HEK293 (cell line): ENCODE measurements at regions not wholly inside any gene's neighbourhood (a gene's known extent, or its start where the extent isn't known, plus 50 kb on each side); places are given as distances from the start of the nearest gene placed in this dataset.

ENCODE experiments used
- CTCF ChIA-PET: fragments of 350-600 bp; formaldehyde crosslinking; extraction: SDS; loops from one replicate; lab custom pipeline; 2021; ENCODE audit warnings: antibody characterized with exemption; lab: Yijun Ruan, JAX
- POLR2A ChIA-PET: fragments of 300-600 bp; formaldehyde crosslinking; extraction: SDS; loops from one replicate; lab custom pipeline; 2020; ENCODE audit warnings: antibody characterized with exemption, inconsistent platforms; lab: Yijun Ruan, JAX
- H3K27ac ChIP-seq: fragments of 200-500 bp; sonication (Bioruptor generic); 2 replicates; pipeline ENCODE4 v1.5.1; 2014; ENCODE audit warnings: low read depth, low read length, control low read depth, inconsistent platforms; ENCODE audit errors: extremely low read depth
- H3K36me3 ChIP-seq, 2 experiments: fragments of 200-500 bp in 1 of 2; sonication (Bioruptor generic) in 1 of 2; 1 replicate in 1 of 2; 2 replicates in 1 of 2; pipeline ENCODE4 v1.5.1; 2014 to 2017; ENCODE audit warnings: inconsistent platforms in 2 of 2, low read length in 2 of 2; ENCODE audit not compliant: control insufficient read depth in 2 of 2, insufficient read depth in 1 of 2
- H3K4me1 ChIP-seq: fragments of 200-500 bp; sonication (Bioruptor generic); 2 replicates; pipeline ENCODE4 v1.5.1; 2014; ENCODE audit warnings: mild to moderate bottlenecking, low read length, inconsistent platforms; ENCODE audit not compliant: control insufficient read depth, insufficient read depth
- H3K4me3 ChIP-seq: 2 replicates; pipeline ENCODE4 v1.5.1; 2011; ENCODE audit warnings: low read depth, mild to moderate bottlenecking, control low read depth, low read length, moderate library complexity
- H3K9me3 ChIP-seq: fragments of 200-500 bp; sonication (Bioruptor generic); 2 replicates; pipeline ENCODE4 v1.5.1; 2014; ENCODE audit warnings: low read depth, low read length, inconsistent platforms; ENCODE audit not compliant: control insufficient read depth, insufficient read depth
- BCL11A ChIP-seq: fragments of 450-650 bp; formaldehyde crosslinking; IDR thresholded peaks from 2 replicates; pipeline ENCODE4 v1.5.1; 2016; ENCODE audit warnings: low read depth, missing biosample characterization, missing genetic modification characterization
- GLI4 ChIP-seq: fragments of 450-650 bp; formaldehyde crosslinking; IDR thresholded peaks from 2 replicates; pipeline ENCODE4 v1.5.1; 2016; ENCODE audit warnings: missing biosample characterization, missing genetic modification characterization
- KLF1 ChIP-seq: fragments of 450-650 bp; formaldehyde crosslinking; IDR thresholded peaks from 2 replicates; pipeline ENCODE4 v1.5.1; 2016; ENCODE audit warnings: missing biosample characterization, missing genetic modification characterization
- MEIS1 ChIP-seq: sonication (generic); formaldehyde crosslinking; IDR thresholded peaks from 2 replicates; pipeline ENCODE4 v1.8.1; 2022; ENCODE audit warnings: missing genetic modification reagents, mild to moderate bottlenecking, borderline replicate concordance
- OSR2 ChIP-seq: fragments of 450-650 bp; formaldehyde crosslinking; IDR thresholded peaks from 2 replicates; pipeline ENCODE4 v1.5.1; 2016; ENCODE audit warnings: missing biosample characterization, missing genetic modification characterization
- OVOL3 ChIP-seq: fragments of 450-650 bp; formaldehyde crosslinking; IDR thresholded peaks from 2 replicates; pipeline ENCODE4 v1.5.1; 2016; ENCODE audit warnings: missing biosample characterization, missing genetic modification characterization
- REPIN1 ChIP-seq: fragments of 450-650 bp; formaldehyde crosslinking; IDR thresholded peaks from 2 replicates; pipeline ENCODE4 v1.5.1; 2017; ENCODE audit warnings: missing biosample characterization, missing genetic modification characterization, low read depth
- SP3 ChIP-seq: fragments of 450-650 bp; formaldehyde crosslinking; IDR thresholded peaks from 2 replicates; pipeline ENCODE4 v1.5.1; 2016; ENCODE audit warnings: missing biosample characterization, missing genetic modification characterization
- SP7 ChIP-seq: fragments of 450-650 bp; formaldehyde crosslinking; IDR thresholded peaks from 2 replicates; pipeline ENCODE4 v1.5.1; 2016; ENCODE audit warnings: missing biosample characterization, missing genetic modification characterization
- ZBTB20 ChIP-seq: fragments of 450-650 bp; formaldehyde crosslinking; IDR thresholded peaks from 2 replicates; pipeline ENCODE4 v1.5.1; 2016; ENCODE audit warnings: missing biosample characterization, missing genetic modification characterization
- ZNF10 ChIP-seq: fragments of 450-650 bp; formaldehyde crosslinking; IDR thresholded peaks from 2 replicates; pipeline ENCODE4 v1.5.1; 2017; ENCODE audit warnings: missing biosample characterization, missing genetic modification characterization
- ZNF121 ChIP-seq: fragments of 450-650 bp; formaldehyde crosslinking; IDR thresholded peaks from 2 replicates; pipeline ENCODE4 v1.5.1; 2016; ENCODE audit warnings: missing biosample characterization, missing genetic modification characterization
- ZNF155 ChIP-seq: fragments of 450-650 bp; formaldehyde crosslinking; IDR thresholded peaks from 2 replicates; pipeline ENCODE4 v1.5.1; 2016; ENCODE audit warnings: missing biosample characterization, missing genetic modification characterization
- ZNF239 ChIP-seq: fragments of 450-650 bp; formaldehyde crosslinking; IDR thresholded peaks from 2 replicates; pipeline ENCODE4 v1.5.1; 2016; ENCODE audit warnings: missing biosample characterization, missing genetic modification characterization
- ZNF292 ChIP-seq: fragments of 450-650 bp; formaldehyde crosslinking; IDR thresholded peaks from 2 replicates; pipeline ENCODE4 v1.5.1; 2016; ENCODE audit warnings: low read depth, missing biosample characterization, missing genetic modification characterization, borderline replicate concordance
- ZNF324 ChIP-seq: fragments of 450-650 bp; formaldehyde crosslinking; IDR thresholded peaks from 2 replicates; pipeline ENCODE4 v1.5.1; 2016; ENCODE audit warnings: missing biosample characterization, missing genetic modification characterization
- ZNF366 ChIP-seq: fragments of 450-650 bp; formaldehyde crosslinking; conservative IDR thresholded peaks from 2 replicates; pipeline ENCODE4 v1.5.1; 2016; ENCODE audit warnings: missing biosample characterization, missing genetic modification characterization
- ZNF416 ChIP-seq: fragments of 450-650 bp; formaldehyde crosslinking; IDR thresholded peaks from 2 replicates; pipeline ENCODE4 v1.5.1; 2016; ENCODE audit warnings: missing biosample characterization, missing genetic modification characterization
- ZNF548 ChIP-seq: fragments of 450-650 bp; formaldehyde crosslinking; IDR thresholded peaks from 2 replicates; pipeline ENCODE4 v1.5.1; 2016; ENCODE audit warnings: missing biosample characterization, missing genetic modification characterization
- ZNF596 ChIP-seq: fragments of 450-650 bp; IDR thresholded peaks from 2 replicates; pipeline ENCODE4 v1.5.0; 2018; ENCODE audit warnings: missing biosample characterization, mild to moderate bottlenecking, missing genetic modification characterization, moderate library complexity
- ZNF677 ChIP-seq: fragments of 450-650 bp; IDR thresholded peaks from 2 replicates; pipeline ENCODE4 v1.5.0; 2018; ENCODE audit warnings: missing biosample characterization, mild to moderate bottlenecking, missing genetic modification characterization, moderate library complexity
- ZNF777 ChIP-seq: fragments of 450-650 bp; formaldehyde crosslinking; IDR thresholded peaks from 2 replicates; pipeline ENCODE4 v1.5.1; 2017; ENCODE audit warnings: missing biosample characterization, missing genetic modification characterization, borderline replicate concordance
- ZNF791 ChIP-seq: fragments of 450-650 bp; formaldehyde crosslinking; IDR thresholded peaks from 2 replicates; pipeline ENCODE4 v1.5.1; 2016; ENCODE audit warnings: missing biosample characterization, missing genetic modification characterization
- ZNF837 ChIP-seq: fragments of 450-650 bp; formaldehyde crosslinking; IDR thresholded peaks from 2 replicates; pipeline ENCODE4 v1.5.1; 2016; ENCODE audit warnings: missing biosample characterization, missing genetic modification characterization
- TF ChIP-seq, protein P1 (sequence below): fragments of 450-650 bp; formaldehyde crosslinking; IDR thresholded peaks from 2 replicates; pipeline ENCODE4 v1.5.1; 2016; ENCODE audit warnings: missing biosample characterization, missing genetic modification characterization, borderline replicate concordance
- TF ChIP-seq, protein P2 (sequence below): fragments of 450-650 bp; formaldehyde crosslinking; IDR thresholded peaks from 2 replicates; pipeline ENCODE4 v1.5.1; 2016; ENCODE audit warnings: missing biosample characterization, missing genetic modification characterization

DNA sequence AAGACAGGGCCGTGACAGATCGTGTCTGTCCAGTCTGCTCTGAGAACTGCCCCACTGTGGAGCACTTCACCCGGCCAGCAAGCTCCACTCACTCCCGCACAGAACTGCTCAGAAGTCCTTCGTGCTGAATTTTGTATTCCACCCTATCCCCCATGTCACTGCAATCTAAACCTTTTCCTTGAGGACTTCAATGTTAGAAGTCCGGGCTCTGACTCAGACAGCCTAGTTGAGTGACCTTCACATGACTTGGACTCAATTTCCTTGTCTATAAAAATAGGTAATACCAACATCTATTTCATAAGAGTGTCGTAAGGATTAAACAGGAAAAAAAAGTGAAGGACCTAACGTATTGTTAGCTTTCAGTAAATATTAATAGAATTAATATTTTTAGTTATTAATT lies 161.6 kb downstream of the QRSL1 start:
- Histone ChIP-seq H3K4me3 (no peak overlapping the region), H3K9me3 (no peaks in the 10 kb centered on the region)
- CTCF ChIA-PET: interaction anchor here (0.6 kb wide), 1 partner anchor 594 kb away, joined by 3 read pairs; no protein-coding TSS in a partner anchor
- no peak for TF ChIP-seq MEIS1 (CRISPR knock-in tag)
- TF ChIP-seq ZNF596 (tag by site-specific recombination): no peak
- no peak for TF ChIP-seq ZNF366
- TF ChIP-seq ZNF155 (tag by site-specific recombination): no peak
- no peak for TF ChIP-seq OSR2 (tag by site-specific recombination)
- TF ChIP-seq SP7 (tag by site-specific recombination): no peak
- no peak for TF ChIP-seq ZNF10 (tag by site-specific recombination)
- no peak for TF ChIP-seq ZNF416 (tag by site-specific recombination)
- TF ChIP-seq, all 188 proteins: peak for 0
- POLR2A ChIA-PET: no interaction called here
- no peaks in the 10 kb centered on the region for H3K36me3 ChIP-seq
- no peaks in the 10 kb centered on the region for H3K4me1 ChIP-seq
- no peak overlapping the region for H3K27ac ChIP-seq

DNA sequence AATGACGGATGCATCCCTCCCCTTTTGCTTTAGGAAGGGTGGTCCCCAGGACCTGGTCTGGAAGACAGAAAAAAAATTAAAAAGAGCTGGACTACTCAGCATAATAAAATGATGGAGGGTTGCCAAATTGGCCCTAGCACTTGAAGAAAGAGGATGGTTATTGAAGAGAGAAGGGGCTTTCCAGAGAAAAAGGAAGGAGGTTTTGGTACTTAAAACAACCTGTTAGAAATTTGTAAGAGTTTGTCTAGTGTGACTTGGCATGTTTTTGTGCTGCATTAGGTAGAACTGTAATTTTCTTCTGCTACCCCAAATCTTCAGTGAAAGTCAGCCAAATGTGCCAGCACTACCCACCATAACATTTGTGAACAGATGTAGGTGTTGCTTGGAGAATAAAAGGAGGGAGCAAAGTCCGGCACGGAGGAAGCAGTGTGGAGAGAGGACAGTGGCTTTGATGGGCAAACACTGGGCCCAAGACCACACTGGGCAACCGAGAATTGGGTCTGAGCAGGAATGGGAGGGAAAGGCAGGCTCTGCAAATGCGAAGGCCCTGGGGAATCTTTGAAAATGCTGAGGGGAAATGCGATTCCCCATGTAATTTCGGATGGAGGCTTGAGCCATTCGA lies 160.9 kb downstream of the QRSL1 start:
- H3K27ac ChIP-seq: no peak overlapping the region
- H3K4me3 ChIP-seq: no peak overlapping the region
- TF ChIP-seq GLI4 (no peak), ZNF324 (tag by site-specific recombination) (no peak), BCL11A (tag by site-specific recombination) (no peak), ZBTB20 (no peak), REPIN1 (tag by site-specific recombination) (no peak), ZNF239 (tag by site-specific recombination) (no peak), ZNF121 (no peak), ZNF677 (tag by site-specific recombination) (no peak), KLF1 (tag by site-specific recombination) (no peak), OVOL3 (tag by site-specific recombination) (no peak), ZNF548 (tag by site-specific recombination) (no peak), ZNF837 (tag by site-specific recombination) (no peak), ZNF777 (tag by site-specific recombination) (no peak), SP3 (no peak), ZNF791 (tag by site-specific recombination) (no peak), ZNF292 (tag by site-specific recombination) (no peak)
- TF ChIP-seq, protein P1, sequence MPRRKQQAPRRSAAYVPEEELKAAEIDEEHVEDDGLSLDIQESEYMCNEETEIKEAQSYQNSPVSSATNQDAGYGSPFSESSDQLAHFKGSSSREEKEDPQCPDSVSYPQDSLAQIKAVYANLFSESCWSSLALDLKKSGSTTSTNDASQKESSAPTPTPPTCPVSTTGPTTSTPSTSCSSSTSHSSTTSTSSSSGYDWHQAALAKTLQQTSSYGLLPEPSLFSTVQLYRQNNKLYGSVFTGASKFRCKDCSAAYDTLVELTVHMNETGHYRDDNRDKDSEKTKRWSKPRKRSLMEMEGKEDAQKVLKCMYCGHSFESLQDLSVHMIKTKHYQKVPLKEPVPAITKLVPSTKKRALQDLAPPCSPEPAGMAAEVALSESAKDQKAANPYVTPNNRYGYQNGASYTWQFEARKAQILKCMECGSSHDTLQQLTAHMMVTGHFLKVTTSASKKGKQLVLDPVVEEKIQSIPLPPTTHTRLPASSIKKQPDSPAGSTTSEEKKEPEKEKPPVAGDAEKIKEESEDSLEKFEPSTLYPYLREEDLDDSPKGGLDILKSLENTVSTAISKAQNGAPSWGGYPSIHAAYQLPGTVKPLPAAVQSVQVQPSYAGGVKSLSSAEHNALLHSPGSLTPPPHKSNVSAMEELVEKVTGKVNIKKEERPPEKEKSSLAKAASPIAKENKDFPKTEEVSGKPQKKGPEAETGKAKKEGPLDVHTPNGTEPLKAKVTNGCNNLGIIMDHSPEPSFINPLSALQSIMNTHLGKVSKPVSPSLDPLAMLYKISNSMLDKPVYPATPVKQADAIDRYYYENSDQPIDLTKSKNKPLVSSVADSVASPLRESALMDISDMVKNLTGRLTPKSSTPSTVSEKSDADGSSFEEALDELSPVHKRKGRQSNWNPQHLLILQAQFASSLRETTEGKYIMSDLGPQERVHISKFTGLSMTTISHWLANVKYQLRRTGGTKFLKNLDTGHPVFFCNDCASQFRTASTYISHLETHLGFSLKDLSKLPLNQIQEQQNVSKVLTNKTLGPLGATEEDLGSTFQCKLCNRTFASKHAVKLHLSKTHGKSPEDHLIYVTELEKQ (tag by site-specific recombination): no peak
- TF ChIP-seq, protein P2, sequence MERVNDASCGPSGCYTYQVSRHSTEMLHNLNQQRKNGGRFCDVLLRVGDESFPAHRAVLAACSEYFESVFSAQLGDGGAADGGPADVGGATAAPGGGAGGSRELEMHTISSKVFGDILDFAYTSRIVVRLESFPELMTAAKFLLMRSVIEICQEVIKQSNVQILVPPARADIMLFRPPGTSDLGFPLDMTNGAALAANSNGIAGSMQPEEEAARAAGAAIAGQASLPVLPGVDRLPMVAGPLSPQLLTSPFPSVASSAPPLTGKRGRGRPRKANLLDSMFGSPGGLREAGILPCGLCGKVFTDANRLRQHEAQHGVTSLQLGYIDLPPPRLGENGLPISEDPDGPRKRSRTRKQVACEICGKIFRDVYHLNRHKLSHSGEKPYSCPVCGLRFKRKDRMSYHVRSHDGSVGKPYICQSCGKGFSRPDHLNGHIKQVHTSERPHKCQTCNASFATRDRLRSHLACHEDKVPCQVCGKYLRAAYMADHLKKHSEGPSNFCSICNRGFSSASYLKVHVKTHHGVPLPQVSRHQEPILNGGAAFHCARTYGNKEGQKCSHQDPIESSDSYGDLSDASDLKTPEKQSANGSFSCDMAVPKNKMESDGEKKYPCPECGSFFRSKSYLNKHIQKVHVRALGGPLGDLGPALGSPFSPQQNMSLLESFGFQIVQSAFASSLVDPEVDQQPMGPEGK (tag by site-specific recombination): no peak
- TF ChIP-seq, all 188 proteins: peak for 0
- ChIA-PET CTCF (no interaction called here), POLR2A (no interaction called here)
- H3K4me1 ChIP-seq: no peaks in the 10 kb centered on the region
- no peaks in the 10 kb centered on the region for H3K36me3 ChIP-seq
- no peaks in the 10 kb centered on the region for H3K9me3 ChIP-seq
